Lung (tissue), 11 donors: ENCODE measurements at regions not wholly inside any gene's neighbourhood (a gene's known extent, or its start where the extent isn't known, plus 50 kb on each side); places are given as distances from the start of the nearest gene placed in this dataset.

Experiments
- ATAC-seq: fragments of 200-7000 bp; cut with Tn5 transposase; one replicate; pipeline ENCODE4 v1.9.1; 2020; ENCODE audit warnings: moderate number of reproducible peaks; ENCODE audit not compliant: insufficient read depth, low FRiP score
- DNase-seq, 3 donors: peaks; one replicate each; pipeline ENCODE4 v3.0.0-alpha.2; 2013 to 2017
- H3K27ac ChIP-seq, 2 donors: one replicate each; pipeline ENCODE4 v1.5.1; 2013; ENCODE audit warnings: mild to moderate bottlenecking in 2 of 2, moderate library complexity in 2 of 2, control low read depth in 1 of 2, inconsistent platforms in 1 of 2, low read depth in 1 of 2, low read length in 1 of 2
- H3K27me3 ChIP-seq, 3 donors: one replicate each; pipeline ENCODE4 v1.5.1; 2013; ENCODE audit warnings: low read length in 2 of 3; ENCODE audit not compliant: control insufficient read depth in 3 of 3, insufficient read depth in 3 of 3
- H3K36me3 ChIP-seq, 4 donors: one replicate each; pipeline ENCODE4 v1.5.1; 2013; ENCODE audit warnings: low read length in 4 of 4, mild to moderate bottlenecking in 1 of 4, moderate library complexity in 1 of 4; ENCODE audit not compliant: control insufficient read depth in 4 of 4, insufficient read depth in 4 of 4
- H3K4me1 ChIP-seq, 5 donors: one replicate each; pipeline ENCODE4 v1.5.1; 2013; ENCODE audit warnings: low read length in 5 of 5, mild to moderate bottlenecking in 2 of 5, moderate library complexity in 1 of 5; ENCODE audit not compliant: control insufficient read depth in 5 of 5, insufficient read depth in 5 of 5
- H3K4me3 ChIP-seq: one replicate; pipeline ENCODE4 v1.5.1; 2013; ENCODE audit warnings: mild to moderate bottlenecking, control low read depth, moderate library complexity
- H3K9ac ChIP-seq, 2 donors: one replicate each; pipeline ENCODE4 v1.5.1; 2013; ENCODE audit warnings: low read length in 2 of 2, control low read depth in 1 of 2; ENCODE audit not compliant: insufficient read depth in 1 of 2
- H3K9me3 ChIP-seq, 4 donors: one replicate each; pipeline ENCODE4 v1.5.1; 2013; ENCODE audit warnings: low read length in 3 of 4, mild to moderate bottlenecking in 1 of 4, moderate library complexity in 1 of 4; ENCODE audit not compliant: control insufficient read depth in 4 of 4, insufficient read depth in 3 of 4
- CTCF ChIP-seq: IDR thresholded peaks from 2 replicates; pipeline ENCODE4 v1.5.1; 2012; ENCODE audit warnings: mild to moderate bottlenecking; ENCODE audit errors: control extremely low read depth, extremely low read depth
- WGBS, 2 donors: extraction: QIAGEN DNeasy Blood & Tissue Kit; methylation state at CpG; one replicate each; pipeline ENCODE4 v1.1.7; 2013; 5-methylcytosine and 5-hydroxymethylcytosine counted together
- donor health status: control.
- donor health status: control.
- donor health status: Bipolar disorder and iron deficiency.
- donor health status: healthy.
- donor health status: DM: yes; HTN: yes; CAD: no.

- H3K9ac ChIP-seq, result no peak overlapping the region
- 83 to 88% methylated on average over 1 of the region's 1 CpG for WGBS, 2 donors
- ATAC-seq (no peak), DNase-seq (no peak)
- H3K36me3 ChIP-seq, result no peaks in the 10 kb centered on the region
- peaks cover 0 to 13% (median 0%) of the 10 kb centered on the region in 4 donors for H3K9me3 ChIP-seq
- no peak overlapping the region for H3K27ac ChIP-seq
- no peak for TF ChIP-seq CTCF
- H3K4me1 ChIP-seq, result peaks cover 0 to 3% (median 0%) of the 10 kb centered on the region in 5 donors
- H3K4me3 ChIP-seq, result no peak overlapping the region
- peaks cover 0 to 3% (median 2%) of the 10 kb centered on the region in 3 donors for H3K27me3 ChIP-seq
Observed at GRCh38 chr12:3416159-3416558, 74.8 kb upstream of the PRMT8 start.

- peaks cover 0 to 3% (median 2%) of the 10 kb centered on the region in 5 donors for H3K4me1 ChIP-seq
- H3K4me3 ChIP-seq, result no peak overlapping the region
- H3K27me3 ChIP-seq, result peaks cover 0 to 3% (median 2%) of the 10 kb centered on the region in 3 donors
- DNase-seq (peak in 2 of 3 donors; percentile 12 to 26), ATAC-seq (no peak)
- TF ChIP-seq CTCF, result no peak
- no peak overlapping the region for H3K27ac ChIP-seq
- WGBS, 2 donors, result 82 to 89% methylated on average over 1 of the region's 1 CpG
- peaks cover 0 to 13% (median 0%) of the 10 kb centered on the region in 4 donors for H3K9me3 ChIP-seq
- no peak overlapping the region for H3K9ac ChIP-seq
- no peaks in the 10 kb centered on the region for H3K36me3 ChIP-seq
Observed at GRCh38 chr12:3416670-3417069, 74.3 kb upstream of the PRMT8 start.

GRCh38 chr12:3417113-3417512 lies 73.9 kb upstream of the PRMT8 start:
- Histone ChIP-seq H3K4me3 (no peak overlapping the region), H3K27me3 (peaks cover 0 to 3% (median 2%) of the 10 kb centered on the region in 3 donors), H3K4me1 (peaks cover 0 to 3% (median 2%) of the 10 kb centered on the region in 5 donors), H3K36me3 (no peaks in the 10 kb centered on the region), H3K9me3 (peaks cover 0 to 13% (median 0%) of the 10 kb centered on the region in 4 donors), H3K27ac (no peak overlapping the region), H3K9ac (no peak overlapping the region)
- DNase-seq (no peak), ATAC-seq (no peak)
- WGBS, 2 donors, result 73 to 74% methylated on average over 3 of the region's 3 CpGs
- TF ChIP-seq CTCF, result no peak

GRCh38 chr12:3417937-3418462 lies 73.0 kb upstream of the PRMT8 start:
- H3K9ac ChIP-seq, result no peak overlapping the region
- no peak for TF ChIP-seq CTCF
- H3K27ac ChIP-seq, result peak overlapping the region in 1 of 2 donors; percentile 26
- ATAC-seq, result no peak
- H3K27me3 ChIP-seq, result peaks cover 0 to 3% (median 2%) of the 10 kb centered on the region in 3 donors
- no peaks in the 10 kb centered on the region for H3K36me3 ChIP-seq
- peak; percentile 15 to 58 (median 23) for DNase-seq
- H3K4me1 ChIP-seq, result peaks cover 0 to 3% (median 2%) of the 10 kb centered on the region in 5 donors
- H3K4me3 ChIP-seq, result no peak overlapping the region
- 60 to 68% methylated on average over 3 of the region's 3 CpGs for WGBS, 2 donors
- H3K9me3 ChIP-seq, result peaks cover 0 to 13% (median 0%) of the 10 kb centered on the region in 4 donors
